CD14-positive monocyte (primary cell): ENCODE measurements at regions not wholly inside any gene's neighbourhood (a gene's known extent, or its start where the extent isn't known, plus 50 kb on each side); places are given as distances from the start of the nearest gene placed in this dataset.

Source experiments
- DNase-seq, 3 donors: peaks; one replicate each; pipeline ENCODE4 v3.0.0-alpha.2; 2011 to 2022
- H2AFZ ChIP-seq: 2 replicates; pipeline ENCODE4 v1.6.0; 2012; ENCODE audit warnings: mild to moderate bottlenecking, low read depth, low read length, inconsistent platforms; ENCODE audit not compliant: insufficient read depth, poor library complexity, severe bottlenecking
- H3K27ac ChIP-seq, 2 donors: 1 replicate in 1 of 2; 2 replicates in 1 of 2; pipeline ENCODE4 v1.5.1; 2012 to 2013; ENCODE audit warnings: low read length in 2 of 2, control low read depth in 1 of 2, inconsistent platforms in 1 of 2, low read depth in 1 of 2, mild to moderate bottlenecking in 1 of 2
- H3K27me3 ChIP-seq, 2 donors: one replicate each; pipeline versions ENCODE4 v1.6.0 to v1.6.1; 2011 to 2013; ENCODE audit warnings: low read length in 2 of 2; ENCODE audit not compliant: control insufficient read depth in 2 of 2, insufficient read depth in 2 of 2
- H3K36me3 ChIP-seq, 2 donors: replicated peaks in 1 of 2; 1 replicate in 1 of 2; 2 replicates in 1 of 2; pipeline versions ENCODE4 v1.5.1 to v1.6.1; 2012 to 2013; ENCODE audit warnings: low read length in 2 of 2, control low read depth in 1 of 2, inconsistent platforms in 1 of 2, mild to moderate bottlenecking in 1 of 2; ENCODE audit not compliant: insufficient read depth in 2 of 2, control insufficient read depth in 1 of 2
- H3K4me1 ChIP-seq, 2 donors: 1 replicate in 1 of 2; 2 replicates in 1 of 2; pipeline versions ENCODE4 v1.5.1 to v1.6.1; 2012 to 2013; ENCODE audit warnings: low read length in 2 of 2, control low read depth in 1 of 2, inconsistent platforms in 1 of 2, mild to moderate bottlenecking in 1 of 2, moderate library complexity in 1 of 2; ENCODE audit not compliant: insufficient read depth in 2 of 2, control insufficient read depth in 1 of 2
- H3K4me2 ChIP-seq: replicated peaks from 2 replicates; pipeline ENCODE3; 2012; ENCODE audit warnings: low read length, moderate library complexity, mild to moderate bottlenecking; ENCODE audit not compliant: poor library complexity, severe bottlenecking; ENCODE audit errors: extremely low read depth
- H3K4me3 ChIP-seq, 3 experiments: fragments of 200-600 bp in 1 of 3; sonication (generic) in 1 of 3; replicated peaks in 1 of 3; 1 replicate in 2 of 3; 2 replicates in 1 of 3; pipeline ENCODE4 v1.5.1; 2011 to 2013; ENCODE audit warnings: low read length in 3 of 3, mild to moderate bottlenecking in 3 of 3, control low read depth in 2 of 3, low read depth in 2 of 3, inconsistent platforms in 1 of 3, moderate library complexity in 1 of 3
- H3K79me2 ChIP-seq: 2 replicates; pipeline ENCODE4 v1.6.0; 2012; ENCODE audit warnings: mild to moderate bottlenecking, control low read depth, inconsistent platforms, low read length, moderate library complexity; ENCODE audit not compliant: insufficient read depth
- H3K9ac ChIP-seq: 2 replicates; pipeline ENCODE4 v1.6.0; 2017; ENCODE audit warnings: low read length, mild to moderate bottlenecking; ENCODE audit not compliant: insufficient read depth, poor library complexity, severe bottlenecking
- H3K9me3 ChIP-seq, 2 donors: replicated peaks in 1 of 2; 1 replicate in 1 of 2; 2 replicates in 1 of 2; pipeline versions ENCODE4 v1.5.1 to v1.6.1; 2012 to 2013; ENCODE audit warnings: low read length in 2 of 2, control low read depth in 1 of 2; ENCODE audit not compliant: control insufficient read depth in 1 of 2, insufficient read depth in 1 of 2
- H4K20me1 ChIP-seq: 2 replicates; pipeline ENCODE4 v1.6.0; 2012; ENCODE audit warnings: mild to moderate bottlenecking, low read length, control low read depth, moderate library complexity; ENCODE audit not compliant: insufficient read depth
- H3K27ac Mint-ChIP-seq, 7 donors: one replicate each; pipeline ENCODE4 v1.8.0; 2020; ENCODE audit warnings: mild to moderate bottlenecking in 7 of 7, mixed read lengths in 7 of 7, moderate library complexity in 6 of 7, inconsistent platforms in 2 of 7
- H3K27me3 Mint-ChIP-seq, 3 donors: one replicate each; pipeline ENCODE4 v1.8.0; 2021 to 2022; ENCODE audit warnings: low read depth in 3 of 3, mild to moderate bottlenecking in 3 of 3, mixed read lengths in 3 of 3, moderate library complexity in 3 of 3, inconsistent platforms in 1 of 3
- H3K36me3 Mint-ChIP-seq, 2 donors: one replicate each; pipeline ENCODE4 v1.8.0; 2020; ENCODE audit warnings: mixed read lengths in 2 of 2, inconsistent platforms in 1 of 2, mild to moderate bottlenecking in 1 of 2
- H3K4me1 Mint-ChIP-seq: one replicate; pipeline ENCODE4 v1.8.0; 2020; ENCODE audit warnings: mild to moderate bottlenecking, mixed read lengths
- H3K4me3 Mint-ChIP-seq, 2 donors: one replicate each; pipeline ENCODE4 v1.8.0; 2020; ENCODE audit warnings: mild to moderate bottlenecking in 2 of 2, mixed read lengths in 2 of 2, moderate library complexity in 1 of 2
- H3K9me3 Mint-ChIP-seq, 7 donors: one replicate each; pipeline ENCODE4 v1.8.0; 2020 to 2022; ENCODE audit warnings: mixed read lengths in 7 of 7, mild to moderate bottlenecking in 6 of 7, moderate library complexity in 6 of 7, inconsistent platforms in 2 of 7
- CTCF ChIP-seq: fragments of 200-600 bp; IDR thresholded peaks from one replicate; pipeline ENCODE4 v1.8.0; 2022; ENCODE audit warnings: antibody characterized with exemption, mild to moderate bottlenecking
- WGBS: methylation state at CpG from one replicate; pipeline ENCODE4 v1.1.5; 2013; ENCODE audit warnings: missing lambda C conversion rate; ENCODE audit not compliant: insufficient coverage; 5-methylcytosine and 5-hydroxymethylcytosine counted together
- intact Hi-C, 2 donors: fragments of 100-400 bp; cut with micrococcal nuclease; formaldehyde crosslinking; loops; one replicate each; pipeline versions ENCODE4 v1.15.0 to v1.15.1; 2023

- Histone ChIP-seq H3K4me1 (no peaks in the 10 kb centered on the region), H3K36me3 (no peaks in the 10 kb centered on the region), H3K27ac (no peak overlapping the region), H3K27me3 (no peaks in the 10 kb centered on the region), H2AFZ (no peak overlapping the region), H4K20me1 (no peaks in the 10 kb centered on the region), H3K4me2 (no peak overlapping the region), H3K79me2 (no peaks in the 10 kb centered on the region), H3K9ac (no peak overlapping the region), H3K4me3 (no peak overlapping the region), H3K9me3 (peaks cover 7 to 17% of the 10 kb centered on the region in 2 donors)
- WGBS, result no CpG with 5 or more reads among the region's 1 CpG
- Mint-ChIP-seq H3K36me3 (no peaks in the 10 kb centered on the region), H3K9me3 (peaks cover 0 to 11% (median 7%) of the 10 kb centered on the region in 7 donors), H3K27me3 (no peaks in the 10 kb centered on the region), H3K4me3 (no peak overlapping the region), H3K27ac (no peak overlapping the region), H3K4me1 (no peaks in the 10 kb centered on the region)
- intact Hi-C loops, result no loop called here
- no peak for DNase-seq
- TF ChIP-seq CTCF, result no peak
Measured at GRCh38 chr6:164569509-164569908, 739.9 kb downstream of the C6orf118 start.

GRCh38 chr6:164563924-164564323, 745.5 kb downstream of the C6orf118 start:
- Histone ChIP-seq H3K4me3 (no peak overlapping the region), H3K27ac (no peak overlapping the region), H3K79me2 (no peaks in the 10 kb centered on the region), H3K9ac (no peak overlapping the region), H2AFZ (no peak overlapping the region), H3K27me3 (no peaks in the 10 kb centered on the region), H3K4me1 (no peaks in the 10 kb centered on the region), H4K20me1 (no peaks in the 10 kb centered on the region), H3K36me3 (no peaks in the 10 kb centered on the region), H3K4me2 (no peak overlapping the region), H3K9me3 (peaks cover 21 to 24% of the 10 kb centered on the region in 2 donors)
- WGBS, result no CpG with 5 or more reads among the region's 2 CpGs
- Mint-ChIP-seq H3K9me3 (peaks cover 3 to 19% (median 11%) of the 10 kb centered on the region in 7 donors), H3K4me3 (no peak overlapping the region), H3K36me3 (no peaks in the 10 kb centered on the region), H3K4me1 (no peaks in the 10 kb centered on the region), H3K27me3 (no peaks in the 10 kb centered on the region), H3K27ac (no peak overlapping the region)
- intact Hi-C loops, result no loop called here
- no peak for DNase-seq
- no peak for TF ChIP-seq CTCF
